ENCODE measurements at regions not wholly inside any gene's neighbourhood (a gene's known extent, or its start where the extent isn't known, plus 50 kb on each side); places are given as distances from the start of the nearest gene placed in this dataset.
"Not testable (repeated sequence)": the region's sequence is repeated elsewhere in the genome, so short reads cannot be mapped to it uniquely, and the experiment has no call there.

GRCh38 chr1:229133151-229133550 lies 137.8 kb upstream of the RAB4A start:
- H3K27ac ChIP-seq (ENCODE audit: low read length, poor library complexity, severe bottlenecking), result no peak overlapping the region
- no peaks in the 10 kb centered on the region for H3K36me3 ChIP-seq (ENCODE audit: control insufficient read depth in 1 of 2, insufficient read depth in 2 of 2, low read depth in 1 of 2, low read length in 2 of 2)
- no peak overlapping the region for H3K4ac ChIP-seq (ENCODE audit: low read depth in 1 of 2, low read length in 2 of 2)
- H2BK120ac ChIP-seq (ENCODE audit: low read depth, low read length), result no peak overlapping the region
- DNase-seq, result no peak
- no peak overlapping the region for H2BK12ac ChIP-seq (ENCODE audit: low read length in 2 of 2)
- H3K4me2 ChIP-seq (ENCODE audit: low read length, poor library complexity, severe bottlenecking), result no peak overlapping the region
- WGBS, result 88% methylated on average over 2 of the region's 2 CpGs
- no peak overlapping the region for H2BK15ac ChIP-seq (ENCODE audit: low read depth, poor library complexity, severe bottlenecking)
- no peak overlapping the region for H2BK5ac ChIP-seq (ENCODE audit: low read depth, low read length, poor library complexity, severe bottlenecking)
- no peak overlapping the region for H3K23ac ChIP-seq (ENCODE audit: low read length in 2 of 2)
- H3K4me1 ChIP-seq (ENCODE audit: control insufficient read depth, insufficient read depth, low read depth, low read length), result no peaks in the 10 kb centered on the region
- H3K27me3 ChIP-seq (ENCODE audit: control insufficient read depth in 1 of 2, insufficient read depth in 1 of 2, low read length in 2 of 2), result peaks cover 28 to 44% of the 10 kb centered on the region in 2 experiments
- no peak overlapping the region for H4K8ac ChIP-seq (ENCODE audit: low read length)
- H3K4me3 ChIP-seq (ENCODE audit: insufficient read depth in 1 of 2, low read depth in 1 of 2, low read length in 2 of 2), result no peak overlapping the region
- H3K9ac ChIP-seq (ENCODE audit: low read length), result no peak overlapping the region
- no peak overlapping the region for H2AK5ac ChIP-seq (ENCODE audit: low read length, severe bottlenecking)
- no peak overlapping the region for H2AFZ ChIP-seq (ENCODE audit: low read depth, low read length)
- H3K14ac ChIP-seq (ENCODE audit: low read length in 2 of 2), result no peak overlapping the region
- peaks cover 3% of the 10 kb centered on the region for H3K9me3 ChIP-seq (ENCODE audit: control insufficient read depth, low read length)
- no peaks in the 10 kb centered on the region for H3K79me1 ChIP-seq (replicated peaks; ENCODE audit: low read length, poor library complexity, severe bottlenecking)
- H4K91ac ChIP-seq (ENCODE audit: low read length), result no peak overlapping the region
- no peak overlapping the region for H3K18ac ChIP-seq (ENCODE audit: low read depth in 1 of 2, low read length in 2 of 2)

- Histone ChIP-seq H3K14ac (ENCODE audit: low read length in 2 of 2) (no peak overlapping the region), H3K18ac (ENCODE audit: low read depth in 1 of 2, low read length in 2 of 2) (no peak overlapping the region), H2BK12ac (ENCODE audit: low read length in 2 of 2) (no peak overlapping the region), H2BK5ac (ENCODE audit: low read depth, low read length, poor library complexity, severe bottlenecking) (no peak overlapping the region), H3K9me3 (ENCODE audit: control insufficient read depth, low read length) (peaks cover 3% of the 10 kb centered on the region), H2BK120ac (ENCODE audit: low read depth, low read length) (no peak overlapping the region), H3K9ac (ENCODE audit: low read length) (no peak overlapping the region), H2AK5ac (ENCODE audit: low read length, severe bottlenecking) (no peak overlapping the region), H2BK15ac (ENCODE audit: low read depth, poor library complexity, severe bottlenecking) (no peak overlapping the region), H3K27me3 (ENCODE audit: control insufficient read depth in 1 of 2, insufficient read depth in 1 of 2, low read length in 2 of 2) (peaks cover 34 to 44% of the 10 kb centered on the region in 2 experiments), H3K27ac (ENCODE audit: low read length, poor library complexity, severe bottlenecking) (no peak overlapping the region), H3K4me1 (ENCODE audit: control insufficient read depth, insufficient read depth, low read depth, low read length) (peaks cover 2% of the 10 kb centered on the region), H3K23ac (ENCODE audit: low read length in 2 of 2) (no peak overlapping the region), H3K4me2 (ENCODE audit: low read length, poor library complexity, severe bottlenecking) (no peak overlapping the region), H3K4me3 (ENCODE audit: insufficient read depth in 1 of 2, low read depth in 1 of 2, low read length in 2 of 2) (no peak overlapping the region), H3K36me3 (ENCODE audit: control insufficient read depth in 1 of 2, insufficient read depth in 2 of 2, low read depth in 1 of 2, low read length in 2 of 2) (no peaks in the 10 kb centered on the region), H2AFZ (ENCODE audit: low read depth, low read length) (no peak overlapping the region), H4K91ac (ENCODE audit: low read length) (no peak overlapping the region), H3K79me1 (replicated peaks; ENCODE audit: low read length, poor library complexity, severe bottlenecking) (no peaks in the 10 kb centered on the region), H3K4ac (ENCODE audit: low read depth in 1 of 2, low read length in 2 of 2) (no peak overlapping the region), H4K8ac (ENCODE audit: low read length) (no peak overlapping the region)
- no peak for DNase-seq
- WGBS, result 92% methylated on average over 1 of the region's 1 CpG
Observed at GRCh38 chr1:229133811-229134210, 137.1 kb upstream of the RAB4A start.

GRCh38 chr1:229134381-229135217 lies 136.3 kb upstream of the RAB4A start:
- H3K9ac ChIP-seq (ENCODE audit: low read length); H4K91ac ChIP-seq (ENCODE audit: low read length); H2AFZ ChIP-seq (ENCODE audit: low read depth, low read length); H3K4me3 ChIP-seq (ENCODE audit: insufficient read depth in 1 of 2, low read depth in 1 of 2, low read length in 2 of 2); H3K18ac ChIP-seq (ENCODE audit: low read depth in 1 of 2, low read length in 2 of 2); H3K9me3 ChIP-seq (ENCODE audit: control insufficient read depth, low read length); H3K79me1 ChIP-seq (replicated peaks; ENCODE audit: low read length, poor library complexity, severe bottlenecking); H4K8ac ChIP-seq (ENCODE audit: low read length); H3K4me2 ChIP-seq (ENCODE audit: low read length, poor library complexity, severe bottlenecking); H2BK12ac ChIP-seq (ENCODE audit: low read length in 2 of 2); H3K23ac ChIP-seq (ENCODE audit: low read length in 2 of 2); H3K4me1 ChIP-seq (ENCODE audit: control insufficient read depth, insufficient read depth, low read depth, low read length); H2BK120ac ChIP-seq (ENCODE audit: low read depth, low read length); H3K4ac ChIP-seq (ENCODE audit: low read depth in 1 of 2, low read length in 2 of 2); DNase-seq; H2AK5ac ChIP-seq (ENCODE audit: low read length, severe bottlenecking); H2BK15ac ChIP-seq (ENCODE audit: low read depth, poor library complexity, severe bottlenecking); H3K36me3 ChIP-seq (ENCODE audit: control insufficient read depth in 1 of 2, insufficient read depth in 2 of 2, low read depth in 1 of 2, low read length in 2 of 2); H3K14ac ChIP-seq (ENCODE audit: low read length in 2 of 2); H3K27ac ChIP-seq (ENCODE audit: low read length, poor library complexity, severe bottlenecking); H2BK5ac ChIP-seq (ENCODE audit: low read depth, low read length, poor library complexity, severe bottlenecking): not testable (repeated sequence)
- H3K27me3 ChIP-seq (ENCODE audit: control insufficient read depth in 1 of 2, insufficient read depth in 1 of 2, low read length in 2 of 2), result peaks cover 33 to 47% of the 10 kb centered on the region in 2 experiments

GRCh38 chr1:229135773-229136172 lies 135.1 kb upstream of the RAB4A start:
- WGBS, result 90% methylated on average over 2 of the region's 2 CpGs
- Histone ChIP-seq H2BK15ac (ENCODE audit: low read depth, poor library complexity, severe bottlenecking) (no peak overlapping the region), H3K9ac (ENCODE audit: low read length) (no peak overlapping the region), H2BK5ac (ENCODE audit: low read depth, low read length, poor library complexity, severe bottlenecking) (no peak overlapping the region), H3K14ac (ENCODE audit: low read length in 2 of 2) (no peak overlapping the region), H4K8ac (ENCODE audit: low read length) (no peak overlapping the region), H3K79me1 (replicated peaks; ENCODE audit: low read length, poor library complexity, severe bottlenecking) (no peaks in the 10 kb centered on the region), H3K9me3 (ENCODE audit: control insufficient read depth, low read length) (peaks cover 3% of the 10 kb centered on the region), H2BK120ac (ENCODE audit: low read depth, low read length) (no peak overlapping the region), H4K91ac (ENCODE audit: low read length) (no peak overlapping the region), H3K27ac (ENCODE audit: low read length, poor library complexity, severe bottlenecking) (no peak overlapping the region), H2BK12ac (ENCODE audit: low read length in 2 of 2) (no peak overlapping the region), H2AK5ac (ENCODE audit: low read length, severe bottlenecking) (no peak overlapping the region), H3K27me3 (ENCODE audit: control insufficient read depth in 1 of 2, insufficient read depth in 1 of 2, low read length in 2 of 2) (peaks cover 36 to 45% of the 10 kb centered on the region in 2 experiments), H2AFZ (ENCODE audit: low read depth, low read length) (no peak overlapping the region), H3K4ac (ENCODE audit: low read depth in 1 of 2, low read length in 2 of 2) (no peak overlapping the region), H3K36me3 (ENCODE audit: control insufficient read depth in 1 of 2, insufficient read depth in 2 of 2, low read depth in 1 of 2, low read length in 2 of 2) (no peaks in the 10 kb centered on the region), H3K23ac (ENCODE audit: low read length in 2 of 2) (no peak overlapping the region), H3K4me1 (ENCODE audit: control insufficient read depth, insufficient read depth, low read depth, low read length) (peaks cover 2% of the 10 kb centered on the region), H3K4me2 (ENCODE audit: low read length, poor library complexity, severe bottlenecking) (no peak overlapping the region), H3K18ac (ENCODE audit: low read depth in 1 of 2, low read length in 2 of 2) (no peak overlapping the region), H3K4me3 (ENCODE audit: insufficient read depth in 1 of 2, low read depth in 1 of 2, low read length in 2 of 2) (no peak overlapping the region)
- DNase-seq, result no peak
